Stimulated activated CD4-positive, alpha-beta T cell treated with anti-CD3 and anti-CD28 coated beads, TNF-alpha, amount 100 ng/mL, for 48 hours (primary cell): ENCODE measurements at regions not wholly inside any gene's neighbourhood (a gene's known extent, or its start where the extent isn't known, plus 50 kb on each side); places are given as distances from the start of the nearest gene placed in this dataset.
A peak's percentile ranks its signal among the peaks of the same experiment; 100 is the strongest.
"Not testable (repeated sequence)": the region's sequence is repeated elsewhere in the genome, so short reads cannot be mapped to it uniquely, and the experiment has no call there.

Experiments used
- DNase-seq, 3 donors: peaks; one replicate each; pipeline ENCODE4 v3.0.0-alpha.2; 2020; ENCODE audit warnings: low read depth in 3 of 3

DNA sequence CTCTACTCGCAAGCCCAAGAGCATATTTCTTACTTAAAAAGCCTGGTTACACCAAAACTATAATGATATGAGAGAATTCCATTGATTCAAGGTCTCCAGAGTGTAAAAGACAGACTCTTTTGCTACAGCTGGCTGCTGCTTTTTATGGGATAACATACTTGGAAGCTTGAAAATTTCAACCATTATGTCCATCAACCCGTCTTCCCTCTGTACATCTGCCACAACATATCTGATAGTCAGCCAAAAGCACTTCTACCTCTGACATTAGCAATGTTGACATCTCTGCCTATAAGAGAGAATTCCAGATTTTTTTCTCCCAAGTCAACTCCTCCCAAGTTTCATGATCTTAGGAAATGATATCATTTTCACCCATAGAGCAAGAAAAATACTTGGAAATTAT lies 54.4 kb upstream of the IQCM start:
- DNase-seq: no peak

DNA sequence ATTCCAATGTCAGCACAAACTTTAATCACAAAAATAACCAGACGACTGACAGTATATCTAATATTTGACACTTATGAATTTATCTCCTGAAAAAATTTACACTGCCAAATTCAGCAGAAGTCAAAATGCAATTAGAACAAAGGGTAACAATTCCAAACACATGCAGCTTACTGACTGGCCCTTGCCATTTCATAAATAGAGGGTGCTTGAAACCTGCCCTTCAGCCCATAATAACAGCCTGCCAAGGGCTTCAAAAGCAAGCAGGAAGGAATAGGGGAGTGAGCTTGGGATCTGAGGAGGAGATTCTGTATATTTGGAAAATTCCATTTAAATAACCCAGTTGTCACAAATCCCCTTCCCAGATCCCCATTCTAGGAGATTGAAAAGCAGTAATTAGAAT lies 66.1 kb upstream of the IQCM start:
- no peak for DNase-seq

DNA sequence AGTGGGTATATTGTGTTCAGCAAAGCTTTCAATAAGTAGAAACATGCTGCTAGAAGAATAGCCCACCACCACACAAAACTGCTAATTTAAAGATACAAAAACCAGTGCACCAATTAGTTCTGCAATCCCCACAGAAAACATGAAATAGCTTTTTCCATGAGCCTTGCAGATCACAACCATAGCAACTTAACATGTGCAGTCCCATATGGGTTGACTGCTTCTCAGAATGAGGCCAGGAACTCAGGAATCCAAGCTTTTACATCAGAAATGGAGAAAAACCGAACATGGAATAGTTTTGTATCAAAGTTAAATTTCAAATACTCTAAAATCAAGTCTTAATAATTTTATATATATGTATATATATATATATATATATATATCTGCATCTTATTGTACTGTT lies 66.6 kb upstream of the IQCM start:
- DNase-seq: no peak

DNA sequence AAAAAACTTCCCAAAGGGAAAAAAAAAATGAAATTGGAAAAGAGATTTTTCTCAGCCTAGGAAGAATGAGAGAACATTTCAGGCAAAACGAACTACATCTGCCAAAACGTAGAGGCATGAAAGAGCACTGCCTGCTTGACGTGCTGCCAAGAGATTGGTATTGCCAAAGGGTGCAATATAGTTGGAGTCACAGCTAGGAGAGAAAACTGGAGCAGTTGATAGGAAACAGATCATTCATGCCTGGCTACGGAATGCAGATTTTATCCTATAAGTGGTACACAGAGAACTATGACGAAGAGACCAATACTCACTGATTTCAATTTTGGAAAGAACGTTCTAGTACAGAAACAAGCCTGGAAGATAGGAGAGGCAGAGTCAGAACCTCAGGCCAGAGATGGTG lies 68.4 kb upstream of the IQCM start:
- no peak for DNase-seq

DNA sequence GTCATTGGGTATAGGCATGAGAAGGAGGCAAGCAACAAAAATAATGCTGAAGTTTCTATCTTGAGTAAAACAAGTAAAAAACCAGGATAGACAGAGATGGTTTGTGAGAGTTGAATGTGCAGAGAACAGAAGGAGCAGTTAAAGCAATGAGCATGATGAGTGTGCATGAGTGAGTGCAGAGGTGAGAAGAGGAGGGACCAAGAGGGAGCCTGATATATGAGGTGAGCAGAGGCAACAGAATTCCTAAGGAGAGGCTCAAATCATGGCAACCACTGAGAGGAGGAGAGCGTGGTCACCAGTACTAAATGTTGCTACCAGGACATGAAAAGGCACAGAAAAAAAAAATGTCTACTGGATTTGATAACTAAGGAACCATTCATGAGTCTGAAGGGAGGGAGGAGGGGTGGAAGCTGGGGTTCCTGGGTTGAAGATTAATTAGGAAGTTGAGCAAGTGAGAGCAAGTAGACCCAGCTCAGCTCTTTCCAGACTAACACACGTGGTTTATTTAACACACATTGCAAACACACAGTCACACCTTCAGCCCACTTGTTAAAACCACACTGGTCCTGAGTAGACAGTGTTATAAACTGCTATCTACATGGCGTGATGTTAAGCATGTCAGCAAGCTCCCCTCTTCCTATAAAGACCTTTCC lies 69.0 kb upstream of the IQCM start:
- no peak for DNase-seq

DNA sequence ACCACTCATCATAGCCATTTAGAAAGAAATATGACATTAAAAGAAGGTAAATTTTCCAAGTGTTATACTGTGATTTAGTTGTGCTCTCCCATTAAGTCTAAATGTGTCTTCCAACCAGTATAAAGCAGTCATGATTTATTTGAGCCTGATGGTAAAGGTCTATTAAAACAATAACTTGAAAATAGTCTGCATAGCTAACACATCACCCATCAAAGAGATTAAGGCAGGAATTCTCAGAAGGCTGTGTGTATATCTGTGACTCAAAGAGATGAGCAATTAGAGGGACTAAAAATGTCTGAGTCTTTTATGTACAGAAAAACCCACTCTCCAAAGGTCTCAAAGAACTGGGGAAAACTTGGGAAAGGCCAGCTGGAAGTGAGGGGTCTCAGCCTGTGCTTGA lies 70.3 kb upstream of the IQCM start:
- DNase-seq: no peak

DNA sequence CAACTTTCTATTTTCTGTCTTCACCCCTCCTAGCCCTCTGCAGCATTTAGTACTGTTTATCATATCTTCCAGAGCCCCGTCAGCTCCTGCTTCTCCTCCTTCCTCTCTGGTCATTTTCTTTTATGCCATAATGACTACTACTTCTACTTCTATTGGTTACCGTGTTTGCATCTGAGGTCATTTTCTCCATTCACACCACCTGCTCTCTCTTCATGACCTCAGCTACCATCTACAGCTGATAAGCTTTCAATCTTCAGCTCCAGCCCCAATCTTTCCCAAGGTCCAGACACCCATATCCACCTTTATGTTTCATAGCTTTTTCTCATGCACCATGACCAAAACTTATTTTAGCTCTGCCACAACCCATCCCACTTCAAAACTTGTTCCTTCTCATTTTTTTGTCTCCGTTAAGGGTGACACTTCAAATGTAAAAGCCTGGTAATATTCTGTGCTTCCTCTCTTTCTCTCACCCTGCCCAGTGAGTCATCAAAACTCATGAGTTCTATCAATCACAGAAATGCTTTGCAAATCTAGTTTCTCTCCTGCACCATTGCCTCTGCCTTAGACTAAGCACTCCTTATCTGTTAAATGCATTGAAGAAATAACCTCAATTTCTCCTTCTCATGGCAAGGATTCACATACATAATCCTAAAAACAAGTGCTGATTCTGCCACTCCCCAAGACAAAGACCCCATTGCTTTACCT lies 71.3 kb upstream of the IQCM start:
- no peak for DNase-seq

DNA sequence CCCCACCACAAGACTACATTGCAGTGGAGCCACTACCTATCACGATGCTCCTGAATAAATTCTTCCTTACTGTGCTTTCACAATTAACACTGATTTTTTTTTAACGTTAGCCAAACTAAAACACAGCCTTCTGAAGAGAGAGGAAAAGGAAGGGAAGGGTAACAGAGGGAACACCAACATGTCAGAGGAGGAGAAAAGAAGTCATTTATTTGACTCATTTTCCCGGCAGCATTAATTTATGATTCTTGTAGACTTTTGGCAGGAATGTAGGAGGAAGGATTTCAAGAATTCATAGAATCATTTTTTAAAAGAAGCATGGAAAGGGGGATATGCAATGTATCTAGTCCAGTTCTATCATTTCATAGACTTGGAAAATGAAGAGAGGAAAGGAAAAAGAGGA lies 74.3 kb upstream of the IQCM start:
- DNase-seq: no peak

DNA sequence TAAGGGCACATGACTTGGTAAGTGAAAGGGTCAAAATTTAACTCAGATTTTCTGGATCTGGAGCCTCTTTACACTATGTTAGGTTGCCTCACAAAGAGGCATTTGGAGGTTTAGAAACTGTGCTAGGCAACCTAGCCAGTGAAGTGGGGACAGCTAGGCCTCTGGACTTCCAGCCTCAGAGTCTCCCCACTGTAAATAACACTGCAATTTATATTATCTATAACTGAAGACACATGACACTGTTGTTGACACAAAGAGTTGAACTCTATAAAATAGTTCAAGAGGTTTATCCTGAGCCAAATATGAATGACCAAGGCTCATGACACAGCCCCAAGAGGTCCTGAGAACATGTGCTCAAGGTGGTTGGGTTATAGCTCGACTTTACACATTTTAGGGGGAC lies 74.9 kb upstream of the IQCM start:
- DNase-seq: no peak

DNA sequence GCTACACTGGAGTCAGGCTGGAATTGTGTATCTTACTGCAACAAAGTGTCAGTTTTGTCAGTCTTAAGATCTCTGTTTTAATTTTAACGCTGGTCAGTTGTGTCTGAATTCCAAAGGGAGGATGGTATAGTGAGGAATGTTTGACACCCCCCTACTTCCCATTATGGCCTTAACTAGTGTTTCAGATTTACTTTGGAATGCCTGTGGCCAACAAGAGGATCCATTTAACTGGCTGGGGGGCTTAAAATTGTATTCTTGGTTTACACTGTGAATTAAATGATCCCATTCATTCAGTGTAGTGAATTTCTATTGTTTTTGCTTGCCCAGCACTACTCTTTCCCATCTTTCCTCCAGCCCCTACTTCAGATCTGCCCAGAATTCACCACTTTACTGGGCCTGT lies 75.8 kb upstream of the IQCM start:
- DNase-seq: no peak

DNA sequence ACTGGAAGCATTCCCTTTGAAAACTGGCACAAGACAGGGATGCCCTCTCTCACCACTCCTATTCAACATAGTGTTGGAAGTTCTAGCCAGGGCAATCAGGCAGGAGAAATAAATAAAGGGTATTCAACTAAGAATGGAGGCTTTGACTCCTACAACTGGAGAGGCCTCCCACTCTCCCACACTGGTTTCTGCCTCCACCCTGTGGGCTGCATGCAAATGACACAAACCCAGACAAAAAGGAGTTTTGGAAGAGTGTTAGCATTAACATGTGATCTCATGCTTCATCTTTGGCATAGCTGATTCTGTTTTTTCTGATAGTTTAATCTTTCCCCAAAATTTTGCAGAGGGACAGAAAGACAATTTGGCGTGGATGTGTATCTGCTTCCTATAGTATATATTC lies 80.8 kb upstream of the IQCM start:
- DNase-seq: no peak

DNA sequence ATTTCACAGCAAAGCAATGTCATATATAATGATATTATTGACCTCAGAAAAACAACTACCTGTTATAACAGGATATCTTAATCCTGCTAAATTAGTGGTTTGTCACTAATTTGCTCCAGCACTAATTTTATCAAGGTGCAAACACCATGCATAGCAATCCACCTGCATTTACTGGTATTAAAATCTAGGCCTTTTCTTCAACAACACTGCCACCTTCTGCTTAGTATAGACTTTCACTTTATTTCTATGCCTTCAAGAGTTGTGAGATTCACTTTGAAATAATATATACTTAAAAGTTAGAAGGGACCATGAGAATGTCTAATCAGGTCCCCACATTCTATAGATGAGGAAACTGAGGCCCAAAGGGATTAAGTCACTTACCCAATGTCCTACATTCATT lies 82.1 kb upstream of the IQCM start:
- DNase-seq: no peak

DNA sequence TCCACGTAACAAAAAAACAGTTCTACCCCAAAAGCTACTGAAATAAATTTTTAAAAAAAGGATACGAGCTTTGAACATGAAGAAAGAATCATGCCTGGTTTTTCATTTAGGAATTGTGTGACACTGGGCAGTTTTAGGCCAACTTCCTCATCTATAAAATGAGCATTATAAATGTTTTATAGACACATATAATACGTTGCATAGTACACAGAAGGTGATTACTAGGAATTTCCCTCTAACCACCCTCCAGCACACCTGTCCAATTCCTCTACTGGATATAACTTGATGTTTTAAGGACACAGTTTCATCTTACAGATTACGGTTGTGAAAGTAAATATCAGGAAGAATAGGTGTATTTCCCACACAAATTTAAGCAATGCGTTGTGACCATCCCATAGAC lies 85.5 kb upstream of the IQCM start:
- DNase-seq: no peak

DNA sequence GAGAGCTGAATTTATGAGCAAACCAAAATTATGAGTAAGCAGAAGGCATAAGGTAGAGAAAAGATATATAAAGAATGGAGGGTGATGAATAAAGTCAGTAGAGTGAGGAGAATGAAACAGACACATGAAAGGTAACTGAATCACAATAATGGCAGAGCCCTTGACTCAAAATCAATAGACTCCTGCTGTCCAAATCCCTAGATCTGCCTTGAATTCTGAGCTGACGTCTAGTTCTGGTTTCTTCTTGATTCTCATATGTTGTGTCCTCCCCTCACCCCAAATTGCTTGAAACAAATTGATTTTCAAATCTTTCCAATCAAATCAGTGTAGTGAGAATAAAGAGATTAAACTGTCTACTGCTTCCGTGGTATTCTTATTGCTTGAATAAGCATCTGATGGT lies 86.6 kb upstream of the IQCM start:
- no peak for DNase-seq

DNA sequence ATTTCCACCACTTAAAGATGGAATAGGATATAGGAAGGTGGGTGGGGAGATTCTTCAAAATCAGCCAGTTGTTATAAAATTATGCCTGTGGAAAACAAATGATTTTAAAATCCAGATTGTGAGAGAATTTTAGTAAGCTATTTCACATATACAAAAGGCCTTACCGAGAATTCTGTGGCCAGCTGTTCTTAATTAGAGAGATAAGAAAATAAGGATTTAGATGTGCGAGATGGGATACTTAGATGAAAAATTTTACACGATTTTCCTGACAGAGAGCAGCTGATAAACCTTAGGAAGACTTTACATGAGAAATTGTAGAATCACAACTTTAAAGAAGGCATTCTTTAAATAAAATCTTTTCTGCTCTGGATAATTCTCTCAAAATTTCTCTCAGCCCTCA lies 94.5 kb upstream of the IQCM start:
- DNase-seq: no peak

DNA sequence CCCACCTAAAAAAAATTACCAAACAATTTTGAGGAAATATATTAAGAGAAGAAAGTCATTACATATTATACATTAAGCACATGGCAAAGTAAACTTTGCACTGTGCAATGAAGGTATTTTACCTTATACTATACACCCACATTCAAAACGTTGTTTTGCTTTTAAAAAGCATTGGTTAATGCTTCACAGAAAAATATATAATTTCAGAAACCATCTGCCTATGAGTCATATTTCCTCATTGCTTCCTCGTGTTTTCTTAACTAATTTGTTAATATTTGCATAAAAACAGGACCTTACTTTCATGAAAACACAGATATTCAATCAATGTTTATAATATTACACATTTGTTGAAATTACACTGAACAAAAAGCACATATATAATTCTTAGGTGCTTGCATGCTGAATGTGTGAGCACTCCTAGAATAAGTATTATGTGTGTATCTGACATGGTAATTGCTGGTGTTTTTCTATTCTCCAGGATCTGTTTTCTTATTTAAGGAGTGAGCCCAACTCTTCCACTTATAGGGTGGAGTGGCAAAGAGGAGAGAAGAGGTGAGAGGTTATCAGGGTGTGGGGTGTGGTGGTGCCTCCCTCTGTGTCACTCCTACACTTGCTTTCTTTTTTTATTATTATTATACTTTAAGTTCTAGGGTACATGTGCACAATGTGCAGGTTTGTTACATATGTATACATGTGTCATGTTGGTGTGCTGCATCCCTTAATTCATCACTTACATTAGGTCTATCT lies 95.1 kb upstream of the IQCM start:
- DNase-seq: no peak

DNA sequence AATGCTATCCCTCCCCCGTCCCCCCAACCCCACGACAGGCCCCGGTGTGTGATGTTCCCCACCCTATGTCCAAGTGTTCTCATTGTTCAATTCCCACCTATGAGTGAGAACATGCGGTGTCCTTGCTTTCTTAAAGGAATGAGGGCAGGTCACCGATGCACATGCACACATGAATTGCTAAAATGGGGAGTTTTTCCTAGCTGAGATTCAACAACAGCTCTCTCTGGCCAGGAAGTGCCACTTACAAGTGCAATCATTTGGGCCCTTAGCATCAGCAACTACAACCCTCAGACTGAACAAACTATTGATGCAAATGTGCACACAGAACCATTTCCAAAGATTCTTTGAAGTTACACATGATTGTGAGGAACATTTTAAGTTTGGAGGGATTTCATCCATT lies 95.7 kb upstream of the IQCM start:
- no peak for DNase-seq

DNA sequence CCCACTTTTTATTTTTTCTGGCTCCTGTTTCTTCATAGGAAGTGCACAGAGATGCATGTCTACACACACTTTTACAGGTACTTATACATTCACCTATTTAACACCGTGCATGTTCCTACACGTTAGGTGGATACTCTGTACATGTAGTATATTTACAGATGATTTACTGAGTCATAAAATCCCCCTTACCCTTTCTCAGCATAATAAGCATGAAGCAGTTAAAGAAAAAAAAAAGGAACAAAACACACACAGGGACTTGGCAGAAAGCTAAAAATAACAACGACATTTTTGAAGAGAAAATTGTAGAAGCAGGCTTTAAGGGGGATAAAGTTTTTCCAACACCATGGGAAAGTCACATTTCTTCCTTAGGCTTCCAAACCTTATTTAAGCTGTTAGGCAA lies 96.4 kb upstream of the IQCM start:
- no peak for DNase-seq

DNA sequence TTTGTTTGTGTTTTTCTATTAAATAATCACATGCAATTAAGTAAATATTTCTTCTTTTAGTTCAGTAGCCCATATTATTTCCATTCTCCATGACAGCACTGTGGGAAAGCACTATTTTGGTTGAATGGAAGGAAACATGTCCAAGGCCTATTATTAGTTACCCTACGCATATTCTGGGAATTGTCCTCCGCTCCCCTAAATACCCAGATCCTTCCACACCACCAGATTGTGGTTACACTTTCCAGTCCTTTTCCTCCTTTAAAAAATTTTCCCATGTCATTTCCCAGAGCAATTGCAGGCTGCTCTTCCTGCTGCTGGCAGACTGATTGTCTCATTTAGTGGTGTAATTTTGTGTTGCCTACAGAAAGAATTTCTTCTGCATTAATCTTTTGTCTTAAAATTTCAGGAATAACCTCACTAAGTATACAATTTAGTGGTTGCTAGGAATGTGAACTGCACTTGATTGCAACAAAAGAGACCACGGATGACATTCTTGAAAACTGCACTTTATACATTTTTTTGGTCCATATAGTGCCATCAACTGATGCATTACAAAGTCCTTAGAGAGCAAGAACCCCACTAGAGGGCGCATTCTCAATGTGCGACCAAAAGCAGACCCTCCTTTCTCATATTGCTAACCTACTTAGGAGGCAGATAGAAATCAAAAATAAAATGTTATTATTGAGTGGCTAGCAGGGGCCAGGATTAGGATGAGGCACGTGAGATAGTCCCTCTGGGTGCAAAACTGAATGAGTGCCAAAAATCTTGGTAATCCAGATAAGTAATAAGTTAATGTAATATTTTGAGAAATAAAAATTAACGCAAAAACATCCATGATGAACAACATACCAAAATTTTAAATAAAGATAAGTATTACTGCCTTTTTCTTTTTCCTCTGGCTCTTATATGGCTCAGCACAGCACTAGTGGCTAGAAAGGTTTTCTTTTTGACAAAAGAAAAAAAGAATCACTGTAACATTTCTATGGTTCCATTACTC lies 98.8 kb upstream of the IQCM start:
- peak in 1 of 3 donors; percentile 28 for DNase-seq

DNA sequence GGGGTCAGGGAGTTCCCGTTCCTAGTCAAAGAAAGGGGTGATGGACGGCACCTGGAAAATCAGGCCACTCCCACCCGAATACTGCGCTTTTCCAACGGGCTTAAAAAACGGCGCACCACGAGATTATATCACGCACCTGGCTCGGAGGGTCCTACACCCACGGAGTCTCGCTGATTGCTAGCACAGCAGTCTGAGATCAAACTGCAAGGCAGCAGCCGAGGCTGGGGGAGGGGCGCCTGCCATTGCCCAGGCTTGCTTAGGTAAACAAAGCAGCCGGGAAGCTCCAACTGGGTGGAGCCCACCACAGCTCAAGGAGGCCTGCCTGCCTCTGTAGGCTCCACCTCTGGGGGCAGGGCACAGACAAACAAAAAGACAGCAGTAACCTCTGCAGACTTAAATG lies 100.1 kb upstream of the IQCM start:
- DNase-seq: not testable (repeated sequence)

DNA sequence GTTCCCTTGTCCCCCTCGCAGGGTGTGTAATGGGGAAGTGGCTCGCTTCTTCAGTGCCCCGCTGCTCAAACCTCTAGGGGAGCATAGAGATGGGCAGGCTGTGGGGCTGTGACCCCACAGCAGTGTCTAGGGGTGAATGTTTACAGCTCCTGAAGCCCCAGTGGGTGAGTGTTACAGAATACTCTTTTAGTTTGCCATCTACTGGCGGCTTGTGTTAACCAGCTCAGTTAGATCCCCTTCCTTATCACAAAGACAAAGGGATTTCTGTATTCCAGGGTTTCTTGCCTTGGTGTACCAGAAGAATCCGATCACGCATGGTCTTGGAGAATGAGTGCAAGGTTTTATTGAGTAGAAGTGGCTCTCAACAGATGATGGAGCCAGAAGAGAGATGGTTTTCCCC lies 108.1 kb upstream of the IQCM start:
- DNase-seq: no peak

DNA sequence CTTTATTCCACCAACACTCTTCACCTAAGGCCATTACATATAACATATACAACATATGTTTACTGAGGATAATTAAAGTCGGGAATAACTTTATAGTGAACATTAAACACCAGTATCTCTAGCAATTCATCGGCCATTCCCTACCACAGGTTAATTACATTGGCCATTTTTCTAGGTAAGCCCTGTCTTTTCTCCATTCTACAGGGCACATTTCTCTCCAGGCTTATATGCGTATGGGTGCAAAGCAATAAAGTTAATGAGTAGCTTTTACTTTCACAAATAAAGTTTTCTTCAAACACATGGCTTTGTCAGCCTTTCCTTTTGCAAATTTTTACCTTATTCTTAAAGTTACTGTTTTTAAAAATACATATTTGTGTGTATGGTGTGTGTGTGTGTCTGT lies 111.9 kb upstream of the IQCM start:
- DNase-seq: no peak
